Activated B cell treated with CpG ODN at 0.5 μM for 24 hours (primary cell): ENCODE measurements at regions not wholly inside any gene's neighbourhood (a gene's known extent, or its start where the extent isn't known, plus 50 kb on each side); places are given as distances from the start of the nearest gene placed in this dataset.

Experiments used
- ATAC-seq: fragments of 200-7000 bp; cut with Tn5 transposase; one replicate; pipeline ENCODE4 v1.10.0; 2021; ENCODE audit warnings: low read depth, mild to moderate bottlenecking, moderate library complexity
- CTCF ChIA-PET: fragments of 350-600 bp; sonication (Branson Sonifier 250); formaldehyde crosslinking; loops from one replicate; lab custom pipeline; 2021; ENCODE audit warnings: antibody characterized with exemption; lab: Charles Lee
- POLR2A ChIA-PET: fragments of 350-600 bp; sonication (Branson Sonifier 250); formaldehyde crosslinking; loops from one replicate; lab custom pipeline; 2021; ENCODE audit warnings: antibody characterized with exemption; lab: Charles Lee
- DNase-seq: peaks from one replicate; pipeline ENCODE4 v3.0.0; 2022
- H3K27ac Mint-ChIP-seq: one replicate; pipeline ENCODE4 v1.8.0; 2020; ENCODE audit warnings: mixed read lengths
- H3K27me3 Mint-ChIP-seq: one replicate; pipeline ENCODE4 v1.8.0; 2021; ENCODE audit warnings: mixed read lengths
- H3K36me3 Mint-ChIP-seq: one replicate; pipeline ENCODE4 v1.8.0; 2021; ENCODE audit warnings: low read depth, mixed read lengths
- H3K4me1 Mint-ChIP-seq: one replicate; pipeline ENCODE4 v1.8.0; 2021; ENCODE audit warnings: mixed read lengths
- H3K4me3 Mint-ChIP-seq: one replicate; pipeline ENCODE4 v1.8.0; 2020; ENCODE audit warnings: mild to moderate bottlenecking, mixed read lengths
- H3K9me3 Mint-ChIP-seq: one replicate; pipeline ENCODE4 v1.8.0; 2020; ENCODE audit warnings: mixed read lengths
- CTCF ChIP-seq: fragments of 200-600 bp; IDR thresholded peaks from one replicate; pipeline ENCODE4 v1.8.0; 2022; ENCODE audit warnings: antibody characterized with exemption, mild to moderate bottlenecking
- intact Hi-C: fragments of 100-400 bp; cut with micrococcal nuclease; formaldehyde crosslinking; loops from one replicate; pipeline ENCODE4 v1.15.1; 2024

DNA sequence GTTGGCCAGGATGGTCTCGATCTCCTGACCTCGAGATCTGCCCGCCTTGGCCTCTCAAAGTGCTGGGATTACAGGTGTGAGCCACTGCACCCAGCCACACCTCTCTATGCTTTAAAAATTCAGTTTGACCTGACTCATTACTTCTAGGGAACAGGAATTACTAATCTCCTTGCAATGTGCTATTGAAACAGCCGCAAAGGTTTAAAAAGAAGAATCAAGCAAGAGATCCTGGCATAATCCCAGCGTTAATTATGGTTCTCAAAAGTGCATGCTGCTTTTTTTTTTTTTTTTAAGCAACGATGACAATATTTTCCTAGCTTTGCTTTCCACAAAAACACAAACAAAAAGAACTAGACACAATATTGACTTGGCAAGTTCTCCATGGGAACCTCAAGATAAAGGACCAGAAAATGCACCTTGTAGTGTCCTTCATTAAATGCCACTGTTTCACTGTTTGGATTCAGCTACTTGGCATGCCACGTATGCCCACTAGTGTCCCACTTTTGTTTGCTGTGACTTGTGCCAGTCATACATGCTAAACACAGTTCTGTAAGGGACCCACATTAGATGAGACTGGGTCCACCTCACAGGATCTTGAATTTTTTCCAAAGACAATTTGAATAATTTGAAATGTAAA lies 112.6 kb upstream of the PPARGC1A start:
- no peaks in the 10 kb centered on the region for H3K4me1 Mint-ChIP-seq
- no peaks in the 10 kb centered on the region for H3K36me3 Mint-ChIP-seq
- ATAC-seq (no peak), DNase-seq (no peak)
- no peaks in the 10 kb centered on the region for H3K9me3 Mint-ChIP-seq
- H3K27me3 Mint-ChIP-seq = no peaks in the 10 kb centered on the region
- TF ChIP-seq CTCF = no peak
- H3K4me3 Mint-ChIP-seq = no peak overlapping the region
- POLR2A ChIA-PET = no interaction called here
- CTCF ChIA-PET = no interaction called here
- no peak overlapping the region for H3K27ac Mint-ChIP-seq
- intact Hi-C loops = no loop called here

- Mint-ChIP-seq H3K4me3 (no peak overlapping the region), H3K27ac (no peak overlapping the region), H3K4me1 (no peaks in the 10 kb centered on the region), H3K9me3 (no peaks in the 10 kb centered on the region), H3K36me3 (no peaks in the 10 kb centered on the region), H3K27me3 (no peaks in the 10 kb centered on the region)
- ChIA-PET POLR2A (no interaction called here), CTCF (no interaction called here)
- intact Hi-C loops = no loop called here
- ATAC-seq = no peak
- no peak for DNase-seq
- no peak for TF ChIP-seq CTCF
Observed at GRCh38 chr4:24001486-24002329, 111.9 kb upstream of the PPARGC1A start.

DNA sequence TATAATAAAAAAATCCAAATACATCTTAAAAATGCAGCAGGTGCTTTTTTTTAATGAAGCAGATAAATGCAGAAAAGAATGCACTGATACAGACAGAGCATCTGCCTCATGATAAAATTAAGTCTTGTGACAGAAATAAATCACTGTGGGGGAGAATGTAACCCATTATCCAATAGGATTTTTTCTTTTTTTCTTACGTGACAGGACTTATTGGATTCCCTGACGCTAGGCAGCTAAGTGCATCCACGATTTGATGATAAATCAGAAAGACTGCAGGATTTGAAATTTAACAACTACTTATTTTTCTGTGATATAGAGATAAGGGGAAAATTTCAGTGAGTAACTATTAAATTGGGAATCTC lies 110.6 kb upstream of the PPARGC1A start:
- ATAC-seq (no peak), DNase-seq (no peak)
- Mint-ChIP-seq H3K27ac (no peak overlapping the region), H3K27me3 (no peaks in the 10 kb centered on the region), H3K36me3 (no peaks in the 10 kb centered on the region), H3K4me1 (no peaks in the 10 kb centered on the region), H3K4me3 (no peak overlapping the region), H3K9me3 (no peaks in the 10 kb centered on the region)
- no peak for TF ChIP-seq CTCF
- ChIA-PET CTCF (no interaction called here), POLR2A (no interaction called here)
- intact Hi-C loops = no loop called here

GRCh38 chr4:23999714-24000469 lies 110.0 kb upstream of the PPARGC1A start:
- Mint-ChIP-seq H3K27me3 (no peaks in the 10 kb centered on the region), H3K4me1 (no peaks in the 10 kb centered on the region), H3K4me3 (no peak overlapping the region), H3K27ac (no peak overlapping the region), H3K36me3 (no peaks in the 10 kb centered on the region), H3K9me3 (no peaks in the 10 kb centered on the region)
- ChIA-PET POLR2A (no interaction called here), CTCF (no interaction called here)
- intact Hi-C loops = no loop called here
- DNase-seq (no peak), ATAC-seq (no peak)
- TF ChIP-seq CTCF = no peak

GRCh38 chr4:23993373-23993772 lies 103.5 kb upstream of the PPARGC1A start:
- POLR2A ChIA-PET = no interaction called here
- intact Hi-C loops = no loop called here

More at GRCh38 chr4:23993373-23993772, 103.5 kb upstream of the PPARGC1A start:
- no peaks in the 10 kb centered on the region for H3K9me3 Mint-ChIP-seq
- H3K27me3 Mint-ChIP-seq = no peaks in the 10 kb centered on the region
- H3K4me3 Mint-ChIP-seq = no peak overlapping the region
- CTCF ChIA-PET = no interaction called here
- DNase-seq = no peak
- no peaks in the 10 kb centered on the region for H3K4me1 Mint-ChIP-seq
- TF ChIP-seq CTCF = no peak
- H3K27ac Mint-ChIP-seq = no peak overlapping the region
- no peaks in the 10 kb centered on the region for H3K36me3 Mint-ChIP-seq
- ATAC-seq = no peak
